ENCODE measurements at regions not wholly inside any gene's neighbourhood (a gene's known extent, or its start where the extent isn't known, plus 50 kb on each side); places are given as distances from the start of the nearest gene placed in this dataset.

DNA sequence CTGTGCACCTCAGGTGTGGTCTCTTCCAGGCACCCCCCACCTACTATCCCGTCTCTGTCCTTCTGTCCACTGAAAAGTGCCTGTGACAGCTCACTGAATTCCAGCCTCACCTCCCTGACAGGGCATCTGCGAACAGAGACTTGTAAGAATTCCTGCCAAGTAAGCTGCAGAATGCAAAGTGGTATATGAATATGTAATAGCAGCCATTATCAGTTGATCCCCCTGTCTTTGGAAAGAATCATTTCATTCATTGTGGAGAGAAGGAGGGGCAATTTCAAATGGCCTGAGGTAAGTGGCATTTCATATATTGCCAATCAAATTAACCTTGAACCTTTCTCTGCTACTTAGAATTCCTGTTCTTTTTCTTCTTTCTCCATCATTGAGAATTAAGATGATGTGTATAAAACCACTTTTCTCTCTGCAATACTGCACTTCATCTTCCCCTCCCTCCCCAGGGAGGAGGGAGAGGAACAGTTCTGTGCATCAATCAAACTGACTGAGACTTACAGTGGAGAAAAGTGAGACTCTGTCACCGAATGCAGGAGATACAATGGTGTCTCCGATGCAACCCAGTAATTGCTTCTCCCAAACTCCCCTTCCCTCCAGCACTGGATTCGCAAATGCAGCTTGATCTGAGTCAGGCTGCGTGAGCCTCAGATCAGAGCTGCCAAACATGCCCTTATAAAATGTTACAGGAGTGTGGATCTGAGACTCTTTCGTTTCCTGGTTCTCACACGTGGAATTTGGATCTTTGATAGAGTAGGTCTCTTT lies 91.7 kb downstream of the SLC10A2 start:
- no peak for TF ChIP-seq CTCF (conservative IDR thresholded peaks at IDR 0.05; ENCODE audit: low read depth)

DNA sequence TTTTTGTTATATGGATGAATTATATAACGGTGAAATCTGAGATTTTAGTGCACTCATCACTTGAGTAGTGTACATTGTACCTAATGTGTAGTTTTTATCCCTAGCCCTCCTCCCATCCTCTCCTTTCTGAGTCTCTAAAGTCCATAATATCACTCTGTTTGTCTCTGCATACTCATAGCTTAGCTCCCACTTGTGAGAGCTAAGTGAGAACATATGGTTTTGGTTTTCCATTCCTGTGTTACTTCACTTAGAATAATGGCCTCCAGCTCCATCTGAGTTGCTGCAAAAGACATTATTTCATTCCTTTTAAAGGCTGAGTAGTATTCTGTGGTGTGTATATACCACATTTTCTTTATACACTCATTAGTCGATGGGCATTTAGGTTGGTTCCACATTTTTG lies 94.0 kb downstream of the SLC10A2 start:
- CTCF ChIA-PET, result no interaction called here
- TF ChIP-seq CTCF (conservative IDR thresholded peaks at IDR 0.05; ENCODE audit: low read depth), result no peak
- POLR2A ChIA-PET (ENCODE audit: low non-redundant PET), result no interaction called here
- H3K27ac ChIP-seq, result no peak overlapping the region
- DNase-seq (ENCODE audit: low spot score), result no peak

More for the DNA sequence above, 91.7 kb downstream of the SLC10A2 start:
- ChIA-PET POLR2A (ENCODE audit: low non-redundant PET) (no interaction called here), CTCF (interaction anchor here (0.6 to 0.7 kb wide), 2 partner anchors 54 to 142 kb away, joined by 3 to 6 read pairs; no protein-coding TSS in a partner anchor)
- H3K27ac ChIP-seq, result no peak overlapping the region
- no peak for DNase-seq (ENCODE audit: low spot score)

DNA sequence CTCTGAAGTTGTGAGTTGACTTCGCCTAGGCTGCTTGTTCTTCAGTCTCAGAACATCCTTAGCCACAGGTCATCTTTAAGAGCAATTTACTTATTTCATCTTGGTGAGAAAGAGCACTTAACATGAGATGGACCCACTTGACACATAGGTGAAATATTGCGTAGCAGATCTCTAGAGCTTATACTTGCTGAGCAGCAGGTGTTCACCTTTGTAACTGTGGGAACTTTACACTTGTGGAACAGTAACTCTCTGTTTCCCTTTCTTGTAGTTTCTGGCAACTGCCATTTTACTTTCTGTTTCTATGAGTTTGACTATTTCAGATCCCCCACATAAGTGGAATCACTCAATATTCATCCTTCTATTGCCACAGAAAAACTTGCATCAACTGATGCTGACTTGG lies 95.7 kb downstream of the SLC10A2 start:
- H3K27ac ChIP-seq, result no peak overlapping the region
- TF ChIP-seq CTCF (conservative IDR thresholded peaks at IDR 0.05; ENCODE audit: low read depth), result no peak
- no peak for DNase-seq (ENCODE audit: low spot score)
- ChIA-PET CTCF (no interaction called here), POLR2A (ENCODE audit: low non-redundant PET) (no interaction called here)

DNA sequence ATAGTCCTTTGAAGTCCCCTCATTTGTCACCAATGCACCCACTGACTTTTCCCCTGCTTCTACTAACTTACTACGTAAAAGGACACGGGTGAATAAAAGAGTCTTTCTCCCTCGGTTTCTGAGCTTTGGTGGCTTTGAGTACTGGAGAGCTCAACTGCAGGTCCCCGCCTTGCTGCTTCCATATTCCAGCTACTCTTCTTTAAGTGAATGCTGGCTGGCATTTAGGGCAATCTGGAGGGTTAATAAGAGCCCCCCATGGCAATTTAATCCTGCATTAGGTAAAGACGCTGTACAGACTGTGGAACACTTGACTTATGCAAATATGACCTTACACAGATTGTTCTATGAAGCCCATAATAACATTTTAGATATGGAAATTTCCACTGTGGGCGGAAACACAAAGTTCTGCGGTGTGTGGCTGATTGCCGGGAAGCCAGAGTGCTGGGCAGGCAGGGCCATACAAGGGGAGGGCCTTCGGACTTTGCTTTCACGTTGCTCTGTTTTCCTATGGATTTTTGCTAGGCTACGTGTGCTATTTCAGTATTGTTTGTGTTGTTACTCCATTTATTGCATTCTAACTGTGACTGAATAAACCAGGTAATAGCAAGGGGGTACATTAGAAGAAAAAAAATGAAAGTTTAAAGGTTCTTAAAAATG lies 97.5 kb downstream of the SLC10A2 start:
- DNase-seq (ENCODE audit: low spot score), result no peak
- no peak for TF ChIP-seq CTCF (conservative IDR thresholded peaks at IDR 0.05; ENCODE audit: low read depth)
- no peak overlapping the region for H3K27ac ChIP-seq
- ChIA-PET CTCF (interaction anchor here (0.7 kb wide), 1 partner anchor 886 kb away, joined by 3 read pairs; no protein-coding TSS in a partner anchor), POLR2A (ENCODE audit: low non-redundant PET) (no interaction called here)

DNA sequence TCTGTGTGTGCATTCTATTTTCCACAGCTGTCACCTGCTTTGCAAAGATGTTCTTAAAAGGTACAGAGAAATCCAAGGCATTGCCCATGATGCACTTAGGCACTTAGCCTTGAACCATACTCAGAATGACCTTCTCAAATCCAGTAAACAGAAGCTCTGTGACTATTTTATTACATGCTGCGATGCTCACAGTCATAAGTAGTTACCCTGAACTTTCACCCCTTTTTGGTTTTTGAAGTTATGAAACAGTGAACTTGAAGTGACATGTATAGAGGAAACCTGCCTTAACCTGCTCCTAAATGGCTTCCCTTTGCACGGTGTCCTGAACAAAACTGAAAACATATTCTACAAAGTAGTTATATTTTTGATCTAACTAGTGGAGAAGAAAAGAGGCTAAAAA lies 100.4 kb downstream of the SLC10A2 start:
- no peak overlapping the region for H3K27ac ChIP-seq
- DNase-seq (ENCODE audit: low spot score), result no peak
- ChIA-PET POLR2A (ENCODE audit: low non-redundant PET) (no interaction called here), CTCF (no interaction called here)
- no peak for TF ChIP-seq CTCF (conservative IDR thresholded peaks at IDR 0.05; ENCODE audit: low read depth)

DNA sequence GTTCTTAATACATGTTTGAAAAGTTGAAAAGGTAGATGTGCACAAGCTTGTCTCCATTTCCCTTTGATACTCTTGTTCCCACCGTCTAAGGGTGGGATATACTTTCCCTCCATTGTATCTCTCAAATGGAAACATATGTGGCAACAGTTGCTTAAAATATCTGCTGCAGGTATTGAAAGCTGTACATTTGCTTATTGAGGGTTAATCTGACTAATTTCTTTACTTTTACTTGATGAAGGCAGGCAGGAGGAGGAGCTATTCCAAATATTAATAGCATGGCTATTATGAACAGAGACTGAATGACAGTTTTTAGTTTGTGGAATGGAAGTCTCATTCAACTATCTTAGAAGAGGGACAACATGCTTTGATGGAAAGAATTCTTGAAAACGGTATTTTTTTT lies 103.8 kb downstream of the SLC10A2 start:
- ChIA-PET CTCF (no interaction called here), POLR2A (ENCODE audit: low non-redundant PET) (no interaction called here)
- TF ChIP-seq CTCF (conservative IDR thresholded peaks at IDR 0.05; ENCODE audit: low read depth), result no peak
- DNase-seq (ENCODE audit: low spot score), result no peak
- no peak overlapping the region for H3K27ac ChIP-seq

Data from RWPE1 (cell line).